ENCODE measurements at regions not wholly inside any gene's neighbourhood (a gene's known extent, or its start where the extent isn't known, plus 50 kb on each side); places are given as distances from the start of the nearest gene placed in this dataset.

- Histone ChIP-seq H3K27ac (no peak overlapping the region), H3K27me3 (no peaks in the 10 kb centered on the region), H3K36me3 (no peaks in the 10 kb centered on the region), H3K4me1 (no peaks in the 10 kb centered on the region), H3K4me3 (no peak overlapping the region), H3K9me3 (no peaks in the 10 kb centered on the region)
- intact Hi-C loops (cut with DNase I), result no loop called here
- DNase-seq (ENCODE audit: extremely low spot score in 2 of 2), result peak; percentile 16 to 76
- TF ChIP-seq POLR2A (IDR thresholded peaks at IDR 0.05) (no peak), POLR2AphosphoS5 (IDR thresholded peaks at IDR 0.05; ENCODE audit: insufficient read depth in 1 of 2, low read depth in 1 of 2) (no peak), CTCF (IDR thresholded peaks at IDR 0.05) (no peak)
These were observed 149.5 kb downstream of the CCNG2 start for GRCh38 chr4:77306496-77306895.

- Histone ChIP-seq H3K9me3 (no peaks in the 10 kb centered on the region), H3K4me1 (no peaks in the 10 kb centered on the region), H3K27me3 (no peaks in the 10 kb centered on the region), H3K27ac (no peak overlapping the region), H3K4me3 (no peak overlapping the region), H3K36me3 (no peaks in the 10 kb centered on the region)
- TF ChIP-seq CTCF (IDR thresholded peaks at IDR 0.05) (no peak), POLR2AphosphoS5 (IDR thresholded peaks at IDR 0.05; ENCODE audit: insufficient read depth in 1 of 2, low read depth in 1 of 2) (no peak), POLR2A (IDR thresholded peaks at IDR 0.05) (no peak)
- DNase-seq (ENCODE audit: extremely low spot score in 2 of 2), result no peak
- intact Hi-C loops (cut with DNase I), result no loop called here
These were observed 151.8 kb downstream of the CCNG2 start for GRCh38 chr4:77308843-77309242.

GRCh38 chr4:77309496-77309895 is 152.5 kb downstream of the CCNG2 start:
- no peak for DNase-seq (ENCODE audit: extremely low spot score in 2 of 2)
- no peak overlapping the region for H3K4me3 ChIP-seq
- no peak overlapping the region for H3K27ac ChIP-seq
- no peaks in the 10 kb centered on the region for H3K27me3 ChIP-seq
- no peak for TF ChIP-seq POLR2AphosphoS5 (IDR thresholded peaks at IDR 0.05; ENCODE audit: insufficient read depth in 1 of 2, low read depth in 1 of 2)
- no peak for TF ChIP-seq CTCF (IDR thresholded peaks at IDR 0.05)
- no peak for TF ChIP-seq POLR2A (IDR thresholded peaks at IDR 0.05)
- H3K4me1 ChIP-seq, result no peaks in the 10 kb centered on the region
- H3K36me3 ChIP-seq, result no peaks in the 10 kb centered on the region
- intact Hi-C loops (cut with DNase I), result no loop called here
- H3K9me3 ChIP-seq, result no peaks in the 10 kb centered on the region

GRCh38 chr4:77310931-77311330 is 153.9 kb downstream of the CCNG2 start:
- intact Hi-C loops (cut with DNase I), result no loop called here
- H3K36me3 ChIP-seq, result no peaks in the 10 kb centered on the region
- no peak for DNase-seq (ENCODE audit: extremely low spot score in 2 of 2)
- no peaks in the 10 kb centered on the region for H3K27me3 ChIP-seq
- H3K9me3 ChIP-seq, result no peaks in the 10 kb centered on the region
- no peaks in the 10 kb centered on the region for H3K4me1 ChIP-seq
- H3K4me3 ChIP-seq, result no peak overlapping the region
- no peak overlapping the region for H3K27ac ChIP-seq
- TF ChIP-seq POLR2A (IDR thresholded peaks at IDR 0.05), result no peak
- TF ChIP-seq CTCF (IDR thresholded peaks at IDR 0.05), result no peak
- TF ChIP-seq POLR2AphosphoS5 (IDR thresholded peaks at IDR 0.05; ENCODE audit: insufficient read depth in 1 of 2, low read depth in 1 of 2), result no peak

- Histone ChIP-seq H3K27me3 (no peaks in the 10 kb centered on the region), H3K27ac (no peak overlapping the region), H3K4me1 (no peaks in the 10 kb centered on the region), H3K4me3 (no peak overlapping the region), H3K9me3 (no peaks in the 10 kb centered on the region), H3K36me3 (no peaks in the 10 kb centered on the region)
- no peak for DNase-seq (ENCODE audit: extremely low spot score in 2 of 2)
- TF ChIP-seq CTCF (IDR thresholded peaks at IDR 0.05), result no peak
- intact Hi-C loops (cut with DNase I), result no loop called here
These were observed 157.7 kb downstream of the CCNG2 start for GRCh38 chr4:77314697-77315096.

All from vagina (tissue), 2 donors.